GM10248 (cell line): ENCODE measurements at regions not wholly inside any gene's neighbourhood (a gene's known extent, or its start where the extent isn't known, plus 50 kb on each side); places are given as distances from the start of the nearest gene placed in this dataset.

Experiments used
- CTCF ChIA-PET: fragments of 300-600 bp; sonication (Branson Sonifier 250); formaldehyde crosslinking; extraction: SDS; loops from one replicate; lab custom pipeline; 2021; ENCODE audit warnings: antibody characterized with exemption; lab: Yijun Ruan, JAX
- POLR2A ChIA-PET: fragments of 350-650 bp; sonication (Branson Sonifier 250); formaldehyde crosslinking; extraction: SDS; loops from one replicate; lab custom pipeline; 2020; ENCODE audit warnings: antibody characterized with exemption; lab: Yijun Ruan, JAX
- DNase-seq: peaks from one replicate; pipeline ENCODE4 v3.0.0; 2012; ENCODE audit errors: extremely low spot score
- TF ChIP-seq, protein P1 (sequence below): IDR thresholded peaks from 2 replicates; pipeline ENCODE4 v1.5.1; 2012; ENCODE audit warnings: mild to moderate bottlenecking, low read depth; ENCODE audit errors: extremely low read depth, missing control alignments, control extremely low read depth

- CTCF ChIA-PET, result interaction anchor here (0.8 to 1.0 kb wide), 3 partner anchors 9 to 23 kb away, joined by 3 to 5 read pairs (median 3); no protein-coding TSS in a partner anchor
- DNase-seq, result no peak
- TF ChIP-seq, protein P1, sequence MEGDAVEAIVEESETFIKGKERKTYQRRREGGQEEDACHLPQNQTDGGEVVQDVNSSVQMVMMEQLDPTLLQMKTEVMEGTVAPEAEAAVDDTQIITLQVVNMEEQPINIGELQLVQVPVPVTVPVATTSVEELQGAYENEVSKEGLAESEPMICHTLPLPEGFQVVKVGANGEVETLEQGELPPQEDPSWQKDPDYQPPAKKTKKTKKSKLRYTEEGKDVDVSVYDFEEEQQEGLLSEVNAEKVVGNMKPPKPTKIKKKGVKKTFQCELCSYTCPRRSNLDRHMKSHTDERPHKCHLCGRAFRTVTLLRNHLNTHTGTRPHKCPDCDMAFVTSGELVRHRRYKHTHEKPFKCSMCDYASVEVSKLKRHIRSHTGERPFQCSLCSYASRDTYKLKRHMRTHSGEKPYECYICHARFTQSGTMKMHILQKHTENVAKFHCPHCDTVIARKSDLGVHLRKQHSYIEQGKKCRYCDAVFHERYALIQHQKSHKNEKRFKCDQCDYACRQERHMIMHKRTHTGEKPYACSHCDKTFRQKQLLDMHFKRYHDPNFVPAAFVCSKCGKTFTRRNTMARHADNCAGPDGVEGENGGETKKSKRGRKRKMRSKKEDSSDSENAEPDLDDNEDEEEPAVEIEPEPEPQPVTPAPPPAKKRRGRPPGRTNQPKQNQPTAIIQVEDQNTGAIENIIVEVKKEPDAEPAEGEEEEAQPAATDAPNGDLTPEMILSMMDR, result no peak
- POLR2A ChIA-PET, result no interaction called here
Measured at GRCh38 chr6:1023229-1023628, 288.7 kb upstream of the FOXQ1 start.

GRCh38 chr6:1022719-1023118 is 289.2 kb upstream of the FOXQ1 start:
- TF ChIP-seq, protein P1, result no peak
- ChIA-PET POLR2A (no interaction called here), CTCF (interaction anchor here (0.8 to 0.9 kb wide), 2 partner anchors 9 to 23 kb away, joined by 3 to 5 read pairs; no protein-coding TSS in a partner anchor)
- no peak for DNase-seq

DNA sequence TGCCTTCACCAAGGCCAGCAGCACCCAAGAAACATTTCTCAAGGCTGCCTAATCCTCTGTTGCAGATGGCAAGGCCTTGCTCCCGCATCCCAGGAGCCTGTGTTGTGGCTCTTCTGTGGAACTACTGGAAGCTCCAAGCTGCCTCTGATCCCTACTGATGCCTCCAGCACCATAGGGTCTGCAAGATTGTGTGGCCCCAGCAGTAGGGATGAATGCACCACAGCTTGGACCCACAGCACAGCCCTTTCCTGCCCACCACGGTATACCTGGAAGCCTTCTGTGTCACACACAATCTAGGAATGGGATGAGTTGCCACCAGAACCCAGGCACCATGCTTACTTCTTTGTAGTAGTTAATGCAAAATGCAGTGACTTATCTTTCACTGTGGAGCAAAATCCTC is 291.1 kb upstream of the FOXQ1 start:
- TF ChIP-seq, protein P1, result no peak
- CTCF ChIA-PET, result interaction anchor here (1.4 kb wide), 1 partner anchor 9 kb away, joined by 3 read pairs; no protein-coding TSS in a partner anchor
- no peak for DNase-seq
- POLR2A ChIA-PET, result no interaction called here

DNA sequence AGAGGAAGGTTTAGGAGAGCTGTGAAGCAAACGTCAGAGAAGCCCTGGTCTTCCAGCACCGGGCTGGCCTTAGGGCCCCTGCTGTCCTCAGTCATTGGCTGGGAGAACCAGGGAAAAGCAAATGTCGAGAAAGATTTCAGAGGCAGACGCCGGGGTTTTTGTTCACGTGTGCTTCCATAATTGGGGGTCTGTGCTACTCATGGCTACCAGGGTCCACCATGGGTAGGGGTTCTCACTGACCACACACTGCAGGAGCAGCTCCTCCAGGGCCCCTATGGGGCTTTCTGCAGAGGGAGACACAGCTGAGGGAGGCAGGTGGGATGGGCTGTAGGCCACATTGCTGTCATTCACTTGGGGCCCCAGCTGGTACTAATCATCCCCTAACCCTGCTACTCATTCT is 291.8 kb upstream of the FOXQ1 start:
- DNase-seq, result no peak
- CTCF ChIA-PET, result interaction anchor here (1.4 kb wide), 1 partner anchor 8 kb away, joined by 3 read pairs; no protein-coding TSS in a partner anchor
- TF ChIP-seq, protein P1, result no peak
- POLR2A ChIA-PET, result no interaction called here

- ChIA-PET POLR2A (no interaction called here), CTCF (no interaction called here)
- DNase-seq, result no peak
- TF ChIP-seq, protein P1, result no peak
Measured at GRCh38 chr6:1018041-1018440, 293.9 kb upstream of the FOXQ1 start.

DNA sequence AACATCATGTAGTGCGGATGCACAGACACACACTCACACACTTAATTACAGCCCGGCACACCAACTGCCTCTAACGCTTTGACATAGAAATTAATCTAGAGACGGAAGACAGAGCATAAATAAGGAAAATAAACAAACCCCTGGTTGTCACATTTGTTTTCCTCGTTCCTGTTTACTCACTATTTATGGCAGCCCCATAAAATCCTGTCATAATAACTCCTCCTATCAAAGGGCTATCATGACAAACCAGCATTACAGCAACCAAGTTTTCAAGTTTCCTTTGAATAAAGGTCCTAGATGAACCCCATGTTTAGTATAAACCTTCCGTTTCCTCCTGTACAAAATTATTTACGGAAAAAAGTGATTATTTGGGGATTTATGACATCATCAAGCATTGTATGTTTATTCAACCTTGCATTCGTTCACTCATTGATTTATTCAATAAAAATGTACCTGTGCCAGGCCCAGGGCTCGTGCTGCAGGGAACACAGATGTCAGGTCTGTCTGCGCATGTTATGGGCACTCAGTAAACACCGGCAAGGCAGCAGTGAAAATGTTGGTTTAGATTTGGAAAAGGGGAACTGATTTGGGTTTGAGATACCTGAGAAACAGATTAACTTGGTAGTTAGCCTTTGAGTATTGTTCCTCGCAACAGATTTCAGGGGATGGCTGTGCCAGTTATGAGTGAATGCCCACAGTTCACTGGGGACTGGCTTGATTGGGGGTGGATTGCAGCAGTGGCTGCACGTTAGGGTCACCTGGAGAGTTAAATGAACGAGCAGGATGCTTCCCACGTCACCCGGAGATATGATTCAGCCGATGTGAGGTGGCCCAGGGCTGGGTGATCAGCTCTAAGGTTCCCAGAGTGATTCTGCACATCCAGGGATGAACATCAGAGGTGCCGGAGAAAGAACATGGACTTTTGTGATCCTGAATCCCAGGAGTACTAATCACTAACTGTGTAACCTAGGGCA is 295.3 kb upstream of the FOXQ1 start:
- DNase-seq, result no peak
- ChIA-PET POLR2A (no interaction called here), CTCF (no interaction called here)
- TF ChIP-seq, protein P1, result no peak
